Tibial artery (tissue), 4 donors: ENCODE measurements at regions not wholly inside any gene's neighbourhood (a gene's known extent, or its start where the extent isn't known, plus 50 kb on each side); places are given as distances from the start of the nearest gene placed in this dataset.

ENCODE experiments used
- DNase-seq, 2 donors: peaks; one replicate each; pipeline ENCODE4 v3.0.0-alpha.2; 2019
- H3K27ac ChIP-seq, 2 donors: fragments of 200-600 bp; sonication (generic) in 1 of 2; 1 replicate in 1 of 2; 2 replicates in 1 of 2; pipeline ENCODE4 v1.5.1; 2018 to 2019; ENCODE audit warnings: mild to moderate bottlenecking in 1 of 2
- H3K27me3 ChIP-seq, 2 donors: fragments of 200-600 bp; sonication (generic) in 1 of 2; one replicate each; pipeline versions ENCODE4 v1.5.1 to v1.6.0; 2016 to 2019
- H3K36me3 ChIP-seq, 3 donors: fragments of 200-600 bp; sonication (generic) in 2 of 3; one replicate each; pipeline ENCODE4 v1.5.1; 2016 to 2019; ENCODE audit warnings: mild to moderate bottlenecking in 2 of 3
- H3K4me1 ChIP-seq, 4 donors: fragments of 200-600 bp; sonication (generic) in 2 of 4; 1 replicate in 3 of 4; 2 replicates in 1 of 4; pipeline ENCODE4 v1.5.1; 2016 to 2019
- H3K4me3 ChIP-seq, 2 donors: fragments of 200-600 bp; sonication (generic) in 1 of 2; 1 replicate in 1 of 2; 2 replicates in 1 of 2; pipeline ENCODE4 v1.5.1; 2018 to 2019; ENCODE audit warnings: mild to moderate bottlenecking in 2 of 2
- H3K9me3 ChIP-seq, 3 donors: fragments of 200-600 bp; sonication (generic) in 1 of 3; one replicate each; pipeline ENCODE4 v1.5.1; 2016 to 2019
- CTCF ChIP-seq, 2 experiments: fragments of 200-600 bp in 1 of 2; fragments of 450-650 bp in 1 of 2; IDR thresholded peaks; one replicate each; pipeline ENCODE4 v1.5.1; 2017 to 2019; ENCODE audit warnings: antibody characterized with exemption in 2 of 2, mild to moderate bottlenecking in 1 of 2, moderate library complexity in 1 of 2
- intact Hi-C: fragments of 100-400 bp; cut with DNase I; formaldehyde crosslinking; loops from one replicate; pipeline ENCODE4 v1.15.0; 2023; ENCODE audit warnings: low total_unique reads

- intact Hi-C loops, result no loop called here
- no peaks in the 10 kb centered on the region for H3K36me3 ChIP-seq
- no peak for TF ChIP-seq CTCF (IDR thresholded peaks at IDR 0.05)
- H3K4me1 ChIP-seq, result peaks cover 0 to 14% (median 6%) of the 10 kb centered on the region in 4 donors
- no peaks in the 10 kb centered on the region for H3K9me3 ChIP-seq
- no peak overlapping the region for H3K27ac ChIP-seq
- no peaks in the 10 kb centered on the region for H3K27me3 ChIP-seq
- H3K4me3 ChIP-seq, result no peak overlapping the region
- DNase-seq, result no peak
Observed at GRCh38 chr12:76948879-76949278, 70.1 kb upstream of the CSRP2 start.

- no peaks in the 10 kb centered on the region for H3K36me3 ChIP-seq
- no peaks in the 10 kb centered on the region for H3K27me3 ChIP-seq
- no peak for DNase-seq
- no peak for TF ChIP-seq CTCF (IDR thresholded peaks at IDR 0.05)
- H3K27ac ChIP-seq, result no peak overlapping the region
- intact Hi-C loops, result no loop called here
- H3K9me3 ChIP-seq, result no peaks in the 10 kb centered on the region
- peaks cover 0 to 9% (median 4%) of the 10 kb centered on the region in 4 donors for H3K4me1 ChIP-seq
- H3K4me3 ChIP-seq, result no peak overlapping the region
Observed at GRCh38 chr12:76947304-76947703, 68.5 kb upstream of the CSRP2 start.

- H3K27ac ChIP-seq, result no peak overlapping the region
Observed at GRCh38 chr12:76946446-76946845, 67.6 kb upstream of the CSRP2 start.

DNA sequence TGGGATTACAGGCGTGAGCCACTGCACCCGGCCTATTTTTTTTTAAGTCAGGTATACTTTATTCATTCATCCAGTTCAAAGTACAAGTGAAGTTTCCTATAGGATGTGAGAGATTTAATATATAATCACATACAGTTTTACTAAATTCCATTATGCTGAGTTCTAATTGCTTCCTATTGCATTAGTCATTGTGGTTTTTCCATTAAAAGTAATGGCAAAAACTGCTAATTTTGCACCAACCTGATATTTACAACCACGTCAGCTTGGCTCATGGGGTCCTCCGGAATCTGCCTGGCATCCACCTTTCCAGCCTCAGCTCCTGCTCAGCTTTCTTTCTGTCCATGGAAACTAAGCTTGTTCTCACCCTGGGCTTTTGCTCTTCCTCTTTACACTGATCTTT is 67.0 kb upstream of the CSRP2 start:
- H3K27me3 ChIP-seq, result no peaks in the 10 kb centered on the region
- no peak overlapping the region for H3K4me3 ChIP-seq
- intact Hi-C loops, result no loop called here
- DNase-seq, result no peak
- H3K36me3 ChIP-seq, result no peaks in the 10 kb centered on the region
- H3K9me3 ChIP-seq, result no peaks in the 10 kb centered on the region
- TF ChIP-seq CTCF (IDR thresholded peaks at IDR 0.05), result no peak
- H3K4me1 ChIP-seq, result peaks cover 0 to 10% (median 4%) of the 10 kb centered on the region in 4 donors
- no peak overlapping the region for H3K27ac ChIP-seq

More at GRCh38 chr12:76946446-76946845, 67.6 kb upstream of the CSRP2 start:
- H3K4me1 ChIP-seq, result peaks cover 0 to 10% (median 4%) of the 10 kb centered on the region in 4 donors
- H3K4me3 ChIP-seq, result no peak overlapping the region
- intact Hi-C loops, result no loop called here
- no peaks in the 10 kb centered on the region for H3K9me3 ChIP-seq
- no peaks in the 10 kb centered on the region for H3K36me3 ChIP-seq
- no peak for DNase-seq
- no peaks in the 10 kb centered on the region for H3K27me3 ChIP-seq
- TF ChIP-seq CTCF (IDR thresholded peaks at IDR 0.05), result no peak

DNA sequence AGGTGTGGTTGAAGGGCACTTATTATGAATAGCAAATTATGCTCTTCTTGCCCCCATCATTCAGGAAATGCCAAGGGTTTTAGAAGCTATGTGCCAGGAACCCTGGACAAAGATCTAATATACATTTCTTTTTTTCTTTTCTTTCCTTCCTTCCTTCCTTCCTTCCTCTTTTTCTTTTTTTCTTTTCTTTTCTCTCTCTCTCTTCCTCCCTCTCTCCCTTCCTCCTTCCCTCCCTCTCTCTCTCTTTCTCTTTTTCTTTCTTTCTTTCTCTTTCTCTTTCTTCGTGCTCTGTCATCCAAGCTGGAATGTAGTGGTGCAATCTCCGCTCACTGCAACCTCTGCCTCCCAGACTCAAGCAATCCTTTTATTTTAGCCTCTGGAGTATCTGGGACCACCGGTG is 66.1 kb upstream of the CSRP2 start:
- no peak for DNase-seq
- Histone ChIP-seq H3K36me3 (no peaks in the 10 kb centered on the region), H3K27me3 (no peaks in the 10 kb centered on the region), H3K27ac (no peak overlapping the region), H3K9me3 (no peaks in the 10 kb centered on the region), H3K4me1 (peaks cover 0 to 10% (median 4%) of the 10 kb centered on the region in 4 donors), H3K4me3 (no peak overlapping the region)
- intact Hi-C loops, result no loop called here
- no peak for TF ChIP-seq CTCF (IDR thresholded peaks at IDR 0.05)

GRCh38 chr12:76943008-76943407 is 64.2 kb upstream of the CSRP2 start:
- peak overlapping the region in 1 of 2 donors; percentile 17 for H3K27ac ChIP-seq
- intact Hi-C loops, result no loop called here

More at GRCh38 chr12:76943008-76943407, 64.2 kb upstream of the CSRP2 start:
- no peak for TF ChIP-seq CTCF (IDR thresholded peaks at IDR 0.05)
- Histone ChIP-seq H3K9me3 (no peaks in the 10 kb centered on the region), H3K36me3 (no peaks in the 10 kb centered on the region), H3K4me3 (no peak overlapping the region), H3K4me1 (peaks cover 0 to 10% (median 4%) of the 10 kb centered on the region in 4 donors), H3K27me3 (no peaks in the 10 kb centered on the region)
- DNase-seq, result no peak
